ENCODE measurements at regions not wholly inside any gene's neighbourhood (a gene's known extent, or its start where the extent isn't known, plus 50 kb on each side); places are given as distances from the start of the nearest gene placed in this dataset.

- no peak for DNase-seq (ENCODE audit: low spot score)
Observed at GRCh38 chr11:111148121-111148520, 97.4 kb upstream of the POU2AF2 start.

- no peak for DNase-seq (ENCODE audit: low spot score)
Observed at GRCh38 chr11:111137846-111138245, 107.7 kb upstream of the POU2AF2 start.

GRCh38 chr11:111135778-111136570, 109.6 kb upstream of the POU2AF2 start:
- no peak for DNase-seq (ENCODE audit: low spot score)

GRCh38 chr11:111135101-111135500, 110.4 kb upstream of the POU2AF2 start:
- no peak for DNase-seq (ENCODE audit: low spot score)

DNA sequence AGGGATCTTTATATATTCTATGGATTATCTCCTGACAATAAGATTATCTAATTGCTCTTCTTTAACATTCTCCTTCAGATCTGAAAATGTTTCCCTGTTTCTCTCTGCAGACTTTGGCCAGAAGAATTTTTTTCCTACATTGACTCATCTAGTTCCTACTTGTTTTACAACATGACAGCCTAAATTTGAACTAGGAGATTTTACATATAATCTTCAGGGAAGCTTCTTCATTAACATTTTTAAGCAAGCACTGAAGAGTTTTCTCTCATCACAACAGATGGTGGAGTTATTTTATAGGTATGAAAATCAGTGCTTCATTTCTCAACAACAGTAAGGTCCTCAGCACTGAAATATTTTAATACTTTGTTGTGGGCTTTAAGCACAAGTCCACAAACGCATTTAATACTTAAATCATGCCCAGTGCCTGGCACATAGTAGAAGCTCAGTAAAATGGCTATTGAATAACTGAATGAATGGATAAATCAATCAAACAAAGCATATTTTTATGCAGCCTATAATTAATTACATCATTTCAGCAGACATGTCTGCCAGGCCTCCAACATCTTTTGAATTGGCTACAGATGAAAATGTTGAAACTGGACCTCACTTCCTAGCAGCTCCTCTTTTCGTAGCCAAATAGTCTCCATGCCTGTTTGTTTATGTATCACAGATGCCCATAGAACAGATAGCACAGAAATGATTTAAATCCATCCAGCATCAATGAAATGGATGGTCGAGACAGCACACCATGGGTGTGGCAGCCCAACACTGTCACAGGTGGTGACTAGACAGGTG, 117.3 kb upstream of the POU2AF2 start:
- no peak for DNase-seq (ENCODE audit: low spot score)

GRCh38 chr11:111124724-111125123, 120.8 kb upstream of the POU2AF2 start:
- DNase-seq (ENCODE audit: low spot score): no peak

DNA sequence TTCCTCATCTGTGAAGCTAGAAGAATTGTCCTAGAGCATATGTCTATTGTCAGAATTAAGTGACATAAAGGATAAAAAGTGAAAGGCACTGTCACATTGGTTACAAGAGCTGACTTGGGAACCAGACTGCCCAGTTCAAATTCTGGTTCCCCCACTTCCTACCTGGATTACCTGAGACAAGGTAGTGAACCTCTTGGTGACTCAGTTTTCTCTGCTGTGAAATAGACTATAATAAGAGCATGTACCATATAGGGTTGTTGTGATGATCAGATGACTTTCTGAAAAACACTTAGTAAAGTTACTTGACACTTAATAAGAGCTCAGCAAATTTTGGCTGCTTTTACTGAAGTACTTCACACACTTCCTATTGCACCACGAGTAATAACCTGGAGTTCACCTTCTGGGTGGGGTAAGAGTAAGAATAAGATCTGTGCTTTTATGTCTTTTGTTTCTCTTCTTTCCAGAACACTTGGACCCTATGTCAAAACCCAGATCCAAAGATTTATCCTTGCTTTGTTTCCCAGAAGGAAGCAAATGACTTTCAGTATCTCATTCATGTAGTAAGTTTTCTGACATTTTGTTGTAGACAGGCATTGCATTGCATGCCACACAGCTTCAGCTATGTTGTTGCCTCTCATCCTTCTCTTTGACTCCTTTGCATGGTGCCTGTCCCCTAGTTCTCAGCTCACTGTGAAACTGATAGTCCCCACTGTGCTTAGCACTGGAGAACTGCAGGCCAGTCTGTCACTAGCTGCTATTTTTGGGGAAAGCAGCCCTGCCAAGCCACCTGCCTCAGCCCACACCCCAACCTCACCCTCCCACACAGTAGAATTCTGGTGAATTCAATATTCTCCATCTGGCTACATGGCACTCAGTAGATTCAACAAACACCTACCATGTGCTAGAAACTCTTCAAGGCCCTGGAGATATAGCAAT, 121.8 kb upstream of the POU2AF2 start:
- DNase-seq (ENCODE audit: low spot score): no peak

- DNase-seq (ENCODE audit: low spot score): no peak
Observed at GRCh38 chr11:111120696-111121302, 124.7 kb upstream of the POU2AF2 start.

GRCh38 chr11:111120161-111120560, 125.4 kb upstream of the POU2AF2 start:
- no peak for DNase-seq (ENCODE audit: low spot score)

- no peak for DNase-seq (ENCODE audit: low spot score)
Observed at GRCh38 chr11:111119751-111120150, 125.8 kb upstream of the POU2AF2 start.

- no peak for DNase-seq (ENCODE audit: low spot score)
Observed at GRCh38 chr11:111115890-111116289, 129.6 kb upstream of the POU2AF2 start.

- no peak for DNase-seq (ENCODE audit: low spot score)
Observed at GRCh38 chr11:111114091-111114490, 131.4 kb upstream of the POU2AF2 start.

GRCh38 chr11:111112614-111113013, 132.9 kb upstream of the POU2AF2 start:
- DNase-seq (ENCODE audit: low spot score): no peak

GRCh38 chr11:111107501-111107900, 138.0 kb upstream of the POU2AF2 start:
- DNase-seq (ENCODE audit: low spot score): no peak

- no peak for DNase-seq (ENCODE audit: low spot score)
Observed at GRCh38 chr11:111106641-111107040, 138.9 kb upstream of the POU2AF2 start.

GRCh38 chr11:111105566-111105965, 140.0 kb upstream of the POU2AF2 start:
- no peak for DNase-seq (ENCODE audit: low spot score)

- no peak for DNase-seq (ENCODE audit: low spot score)
Observed at GRCh38 chr11:111104185-111104584, 141.3 kb upstream of the POU2AF2 start.

DNA sequence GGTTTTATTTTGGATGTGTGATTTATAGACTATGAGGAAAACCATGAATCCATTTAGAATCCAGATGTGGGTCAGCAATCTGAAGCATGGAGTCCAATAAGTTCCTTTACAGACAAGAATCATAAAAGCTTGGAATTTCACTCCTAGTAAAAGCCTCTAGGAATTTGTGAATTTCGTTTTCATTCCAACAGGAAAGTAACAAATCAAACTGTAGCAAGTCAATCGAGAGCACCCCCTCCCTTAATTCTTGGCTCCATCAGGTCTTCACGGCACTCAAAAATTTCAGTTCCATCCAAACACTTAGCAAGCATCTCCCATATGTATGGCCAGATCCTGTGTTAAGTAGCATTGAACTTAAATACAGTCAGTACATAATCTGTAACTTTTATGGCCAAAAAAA, 143.6 kb upstream of the POU2AF2 start:
- DNase-seq (ENCODE audit: low spot score): no peak

- no peak for DNase-seq (ENCODE audit: low spot score)
Observed at GRCh38 chr11:111099028-111099713, 146.4 kb upstream of the POU2AF2 start.

DNA sequence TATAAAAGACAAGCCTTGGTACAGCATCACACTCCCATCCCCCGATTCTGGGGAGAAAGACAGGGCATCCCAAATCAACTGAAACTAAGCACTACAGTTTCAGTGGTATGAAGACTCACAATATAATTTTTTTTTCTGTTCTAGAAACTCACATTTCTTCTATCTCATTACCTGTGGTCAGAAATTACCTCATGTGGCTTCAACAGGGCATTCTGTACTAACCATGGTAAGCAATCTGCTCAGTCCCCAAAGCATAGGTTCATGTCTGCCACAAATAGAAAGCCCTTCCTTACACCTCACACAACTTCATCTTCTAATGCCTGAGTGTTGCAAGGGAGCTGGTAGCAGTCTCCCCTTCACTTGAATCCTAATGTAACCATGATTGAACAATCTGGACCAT, 147.4 kb upstream of the POU2AF2 start:
- DNase-seq (ENCODE audit: low spot score): no peak

- DNase-seq (ENCODE audit: low spot score): peak; percentile 29
Observed at GRCh38 chr11:111097191-111097590, 148.3 kb upstream of the POU2AF2 start.

All from A172 (cell line).